NCI-H1048 (cell line): ENCODE measurements at regions not wholly inside any gene's neighbourhood (a gene's known extent, or its start where the extent isn't known, plus 50 kb on each side); places are given as distances from the start of the nearest gene placed in this dataset.
"Not testable (repeated sequence)": the region's sequence is repeated elsewhere in the genome, so short reads cannot be mapped to it uniquely, and the experiment has no call there.

ENCODE experiments used
- DNase-seq: peaks from one replicate; lab custom pipeline; 2025; lab: John Stamatoyannopoulos, UW

- no peak for DNase-seq
These were observed 144.0 kb upstream of the FBXO33 start for GRCh38 chr14:39576258-39576657.

DNA sequence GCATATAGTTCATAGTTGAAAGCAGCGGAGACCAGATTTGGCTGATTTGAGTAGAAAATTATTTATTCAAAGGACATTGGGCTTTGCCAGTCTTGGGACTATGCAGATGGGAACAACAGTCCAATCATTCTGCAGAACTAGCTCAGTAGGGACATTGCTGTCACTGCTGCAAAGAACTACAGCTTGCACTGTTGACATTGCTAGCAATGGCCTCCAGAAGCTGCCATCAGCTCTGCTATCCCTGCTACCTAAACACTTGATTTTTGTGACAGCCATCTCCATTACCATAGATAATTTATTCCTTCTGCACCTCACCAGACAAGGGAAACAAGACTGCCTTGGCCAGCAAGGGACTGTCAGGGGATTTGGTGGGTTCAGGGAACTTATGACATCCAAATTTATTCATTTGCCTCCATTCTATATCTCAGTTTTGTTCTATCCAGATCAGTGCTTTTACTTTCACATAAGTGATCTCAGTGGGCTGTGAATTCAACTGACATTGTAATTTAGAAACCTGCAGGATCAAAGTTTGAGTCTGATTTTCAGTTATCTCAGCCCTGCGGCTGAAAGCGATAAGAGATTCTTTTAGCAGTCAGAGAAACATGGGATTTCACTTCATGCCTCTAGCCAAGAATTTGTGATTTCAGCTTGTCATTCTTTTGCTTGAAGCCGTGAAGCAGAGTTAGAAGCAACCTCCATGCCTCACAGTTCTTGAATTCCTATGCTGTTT, 136.7 kb upstream of the FBXO33 start:
- DNase-seq = no peak

GRCh38 chr14:39566795-39567194, 134.6 kb upstream of the FBXO33 start:
- no peak for DNase-seq

- no peak for DNase-seq
These were observed 131.1 kb upstream of the FBXO33 start for GRCh38 chr14:39563361-39563760.

DNA sequence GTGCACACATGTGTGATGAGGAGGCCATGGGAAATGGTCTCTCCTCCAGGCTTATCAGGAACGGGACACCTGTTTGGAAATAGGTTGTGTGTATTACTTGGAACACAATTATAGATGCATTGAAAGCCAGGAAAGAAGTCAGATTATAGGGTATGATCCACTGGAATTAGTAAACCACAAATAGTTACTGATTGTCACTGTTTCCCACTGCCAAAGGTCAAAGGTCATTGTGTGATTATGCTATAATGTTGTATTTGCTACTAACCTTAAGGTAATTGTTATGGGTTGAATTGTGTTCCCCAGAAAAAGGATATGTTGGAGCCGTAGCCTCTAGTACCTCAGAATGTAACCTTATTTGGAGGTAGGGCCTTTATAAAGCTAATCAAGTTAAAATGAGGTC, 129.9 kb upstream of the FBXO33 start:
- DNase-seq = no peak

- DNase-seq = no peak
These were observed 126.3 kb upstream of the FBXO33 start for GRCh38 chr14:39558525-39558924.

DNA sequence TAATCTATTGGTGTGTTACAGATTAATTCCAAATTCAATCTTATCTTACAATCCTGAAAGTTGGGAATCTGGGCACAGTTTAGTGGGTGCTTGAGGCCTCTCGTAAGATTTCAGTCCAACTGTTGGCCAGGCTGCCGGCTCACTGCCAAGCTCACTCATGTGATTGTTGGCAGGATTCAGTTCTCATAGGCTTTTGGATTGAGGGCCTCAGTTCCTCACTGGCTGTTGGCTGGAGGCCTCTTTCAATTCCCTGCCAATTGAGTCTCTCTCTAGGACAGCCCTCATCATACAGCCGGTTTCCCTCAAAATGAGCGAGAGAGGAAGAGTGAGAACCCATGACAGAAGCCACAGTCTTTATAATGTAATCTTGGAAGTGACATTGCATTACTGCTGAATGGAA, 123.5 kb upstream of the FBXO33 start:
- DNase-seq = no peak

DNA sequence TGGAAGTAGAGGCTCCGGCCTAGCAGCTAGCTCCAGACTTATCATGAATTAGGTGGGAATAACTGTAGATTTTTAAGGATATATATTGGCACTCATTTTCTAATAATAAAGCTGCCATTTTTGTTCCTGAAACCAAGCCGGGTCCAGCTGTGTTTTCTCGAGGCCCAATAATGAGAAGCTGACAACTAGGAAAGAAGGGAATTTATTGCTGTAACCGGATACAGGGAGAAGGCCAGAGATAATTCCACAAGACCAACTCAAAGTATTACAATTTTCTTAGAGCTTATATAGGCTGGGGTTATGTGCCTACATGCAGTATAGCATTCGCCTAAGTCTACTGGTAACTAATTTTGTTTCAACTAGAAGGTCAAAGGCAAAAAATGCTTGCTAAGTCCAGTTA, 122.3 kb upstream of the FBXO33 start:
- no peak for DNase-seq

DNA sequence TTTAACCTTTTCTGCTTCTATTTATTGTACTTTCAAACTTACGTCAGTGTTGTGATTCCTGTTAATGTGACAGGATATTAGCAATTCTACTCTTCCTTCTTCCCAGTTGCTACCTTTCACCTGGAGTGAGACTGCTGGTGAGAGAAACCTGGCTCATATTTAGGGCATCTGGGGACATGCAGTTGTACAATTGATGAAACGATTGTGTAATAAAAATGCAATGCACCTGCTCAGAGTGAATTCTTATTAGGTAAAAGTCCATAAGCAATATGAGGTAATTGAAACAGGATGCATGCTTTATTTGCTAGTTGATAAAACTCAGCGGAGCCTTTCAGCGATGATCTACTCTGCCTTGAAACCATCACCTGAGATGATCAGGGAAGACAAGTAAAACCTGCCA, 116.1 kb upstream of the FBXO33 start:
- no peak for DNase-seq

DNA sequence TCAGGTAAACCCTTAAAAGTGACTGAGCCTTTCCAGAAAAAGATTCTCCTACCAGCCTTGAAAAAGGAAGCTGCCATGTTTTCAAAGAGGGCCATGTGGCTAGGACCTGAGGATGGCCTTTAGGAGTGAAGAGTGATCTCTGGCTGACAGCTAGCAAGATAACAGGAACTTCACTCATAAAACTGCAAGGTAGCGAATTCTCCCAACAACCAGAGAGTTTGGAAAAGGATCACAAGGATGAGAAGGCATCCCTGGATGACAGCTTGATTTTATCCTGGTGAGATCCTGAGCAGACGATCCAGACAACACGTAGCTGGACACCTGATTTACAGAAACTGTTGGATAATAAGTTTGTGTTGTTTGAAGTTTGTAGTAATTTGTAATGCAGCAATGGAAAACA, 115.6 kb upstream of the FBXO33 start:
- no peak for DNase-seq

DNA sequence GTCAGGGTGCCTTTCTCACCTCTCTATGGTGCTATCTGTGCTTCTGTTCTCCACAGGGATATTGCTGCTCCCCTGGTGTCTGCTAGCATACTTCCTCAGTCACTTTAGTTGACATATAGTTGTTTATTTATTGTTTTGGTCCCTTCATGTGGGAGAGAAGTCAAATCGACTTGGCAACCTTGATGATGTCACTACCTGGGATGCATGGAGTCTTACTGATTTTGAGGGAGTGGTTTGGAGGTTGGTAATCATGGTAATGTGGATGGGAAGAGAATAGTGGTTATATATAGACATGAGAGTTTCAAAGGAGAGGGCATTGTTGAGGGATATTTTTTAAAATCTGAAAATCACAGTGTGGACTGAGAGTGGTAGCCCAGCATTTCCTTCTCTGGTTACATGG, 73.6 kb upstream of the FBXO33 start:
- no peak for DNase-seq

DNA sequence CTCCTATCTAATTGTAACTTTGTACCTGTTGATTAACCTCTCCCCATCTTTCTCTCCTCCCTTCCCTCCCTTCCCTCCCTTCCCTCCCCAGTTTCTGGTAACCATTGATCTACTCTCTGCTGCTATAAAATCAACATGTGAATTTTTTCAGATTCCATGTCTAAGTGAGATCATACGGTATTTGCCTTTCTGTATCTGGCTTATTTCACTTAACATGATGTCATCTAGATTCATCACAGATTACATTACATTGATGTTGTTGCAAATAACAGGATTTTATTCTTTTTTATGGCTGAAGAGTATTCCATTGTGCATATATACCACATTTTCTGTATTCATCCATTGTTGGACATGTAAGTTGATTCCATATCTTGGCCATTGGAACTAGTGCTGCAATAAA, 68.0 kb upstream of the FBXO33 start:
- no peak for DNase-seq

- no peak for DNase-seq
These were observed 67.3 kb upstream of the FBXO33 start for GRCh38 chr14:39499514-39499913.

GRCh38 chr14:39497677-39498076, 65.4 kb upstream of the FBXO33 start:
- not testable (repeated sequence) for DNase-seq

- DNase-seq = no peak
These were observed 60.0 kb upstream of the FBXO33 start for GRCh38 chr14:39492267-39492666.

DNA sequence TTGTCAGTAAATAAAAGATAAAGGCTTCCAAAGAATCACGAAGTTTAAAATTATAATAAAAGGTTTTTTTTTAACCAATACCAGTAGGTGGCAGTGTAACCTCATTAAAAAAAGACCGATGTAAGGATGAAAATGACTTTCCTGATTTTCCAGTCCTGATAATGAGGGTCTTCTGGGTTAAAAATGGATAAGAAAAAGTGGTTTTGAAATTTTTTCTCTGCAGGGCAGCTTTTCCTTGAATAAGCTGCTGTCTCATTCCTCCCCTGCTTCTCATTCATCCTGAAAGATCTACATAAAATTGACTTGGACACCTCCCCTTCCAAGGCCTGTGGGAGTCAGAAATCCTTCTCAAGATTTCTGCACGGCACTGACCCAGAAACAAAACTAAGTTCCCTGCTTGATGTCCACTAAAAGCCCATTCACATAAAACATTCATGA, 58.9 kb upstream of the FBXO33 start:
- DNase-seq = peak; percentile 11

DNA sequence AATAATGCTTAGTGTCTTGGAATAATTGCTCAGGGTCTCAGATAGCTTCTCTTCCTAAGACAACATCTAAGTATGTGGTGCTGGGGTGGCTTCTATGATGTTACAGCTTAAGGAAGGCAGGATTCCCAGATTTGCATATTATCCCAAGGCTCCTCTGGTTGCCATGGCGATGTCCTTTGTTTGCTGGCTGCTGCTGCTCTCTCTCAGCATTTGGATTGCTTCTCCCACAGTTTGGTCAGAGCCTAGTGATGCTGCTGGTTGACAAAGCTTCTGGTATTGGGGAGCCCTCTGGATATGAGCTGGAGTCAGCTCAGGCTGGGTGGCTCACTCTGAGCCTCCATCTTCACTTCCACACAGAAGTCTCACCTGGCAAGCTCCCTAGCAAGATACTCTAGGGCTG, 56.4 kb upstream of the FBXO33 start:
- no peak for DNase-seq

- no peak for DNase-seq
These were observed 51.4 kb upstream of the FBXO33 start for GRCh38 chr14:39483682-39484081.
